GM20000 (cell line): ENCODE measurements at regions not wholly inside any gene's neighbourhood (a gene's known extent, or its start where the extent isn't known, plus 50 kb on each side); places are given as distances from the start of the nearest gene placed in this dataset.

Source experiments
- DNase-seq: peaks from one replicate; pipeline ENCODE4 v3.0.0; 2012; ENCODE audit warnings: low spot score
- CTCF ChIP-seq: IDR thresholded peaks from 2 replicates; pipeline ENCODE4 v1.5.1; 2012; ENCODE audit warnings: mild to moderate bottlenecking, control low read depth; ENCODE audit errors: extremely low read depth, missing control alignments

GRCh38 chr4:58566260-58566659 is 1456.1 kb upstream of the IGFBP7 start:
- TF ChIP-seq CTCF = no peak
- no peak for DNase-seq

GRCh38 chr4:58564695-58565475 is 1454.7 kb upstream of the IGFBP7 start:
- DNase-seq = no peak
- TF ChIP-seq CTCF = no peak

GRCh38 chr4:58561170-58561569 is 1451.0 kb upstream of the IGFBP7 start:
- no peak for DNase-seq
- no peak for TF ChIP-seq CTCF

DNA sequence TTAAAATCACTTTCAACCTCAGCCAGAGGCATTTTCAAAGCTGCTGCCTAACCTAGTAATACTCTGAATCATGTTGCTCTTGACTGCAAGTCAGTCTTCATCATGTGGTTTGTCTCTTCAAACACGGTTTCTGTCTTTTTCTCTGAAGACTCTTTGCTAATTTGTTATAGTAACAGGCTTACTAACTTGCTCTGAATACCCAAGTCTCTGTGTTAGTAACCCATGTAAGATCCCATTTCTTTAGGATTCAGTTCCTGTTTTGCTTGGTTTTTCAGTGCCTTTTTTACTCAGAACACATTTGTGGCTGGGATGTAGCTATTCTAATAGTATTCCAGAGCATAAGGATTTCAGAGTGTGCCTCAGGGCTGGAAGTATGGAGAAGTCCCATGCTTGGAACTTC is 1450.6 kb upstream of the IGFBP7 start:
- no peak for TF ChIP-seq CTCF
- DNase-seq = no peak

- no peak for DNase-seq
- TF ChIP-seq CTCF = no peak
Measured at GRCh38 chr4:58553679-58554078, 1443.5 kb upstream of the IGFBP7 start.

DNA sequence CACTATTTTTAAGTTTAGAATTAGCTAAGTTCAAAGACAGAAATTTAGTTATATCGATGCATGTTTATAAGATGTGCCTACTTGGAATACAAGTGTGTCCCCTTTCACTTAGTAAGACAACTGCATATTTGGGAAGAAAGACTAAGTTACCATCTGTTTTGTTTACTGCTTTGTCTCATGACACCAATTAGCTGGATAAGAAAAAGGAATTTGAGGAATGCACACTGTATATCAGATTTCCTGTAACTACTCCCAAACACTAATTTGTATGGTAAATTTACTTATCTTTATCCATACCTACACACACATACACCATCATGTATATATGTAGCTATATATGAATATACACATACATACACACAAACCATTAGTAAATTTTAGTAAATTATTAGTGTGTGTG is 1442.8 kb upstream of the IGFBP7 start:
- DNase-seq = no peak
- TF ChIP-seq CTCF = no peak

DNA sequence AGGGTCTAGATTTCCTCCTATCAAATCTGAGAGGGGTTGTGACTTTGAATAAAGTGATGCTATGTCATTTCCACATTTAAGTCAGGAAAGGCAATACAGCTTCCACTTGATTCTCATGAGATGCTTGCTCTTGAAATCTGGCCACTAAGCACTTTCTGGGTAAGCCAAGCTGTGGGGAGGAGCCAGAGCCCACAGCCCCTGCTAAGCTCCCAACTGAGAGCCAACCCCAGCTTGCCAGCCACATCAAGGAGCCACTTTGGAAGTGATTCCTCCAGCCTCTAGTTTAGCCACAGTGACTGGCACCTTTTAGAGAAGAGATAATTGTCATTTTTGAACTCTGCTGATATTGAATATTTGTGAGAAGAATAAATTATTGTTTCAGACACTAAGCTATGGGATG is 1441.5 kb upstream of the IGFBP7 start:
- no peak for TF ChIP-seq CTCF
- no peak for DNase-seq
